HepG2 (cell line): ENCODE measurements at regions not wholly inside any gene's neighbourhood (a gene's known extent, or its start where the extent isn't known, plus 50 kb on each side); places are given as distances from the start of the nearest gene placed in this dataset.

Source experiments
- CCAR2 ChIP-seq: fragments of 200-400 bp; formaldehyde crosslinking; optimal IDR thresholded peaks from 2 replicates; pipeline ENCODE3; 2018; ENCODE audit warnings: low read depth, mild to moderate bottlenecking, low read length, moderate library complexity
- DNMT1 ChIP-seq: sonication (generic); formaldehyde crosslinking; IDR thresholded peaks from 2 replicates; pipeline ENCODE4 v1.5.1; 2020; ENCODE audit warnings: mild to moderate bottlenecking, missing genetic modification reagents
- HNRNPLL ChIP-seq: fragments of 200-400 bp; formaldehyde crosslinking; IDR thresholded peaks from 2 replicates; pipeline ENCODE4 v1.6.1; 2017; ENCODE audit warnings: mild to moderate bottlenecking, low read depth, low read length; ENCODE audit not compliant: poor library complexity, severe bottlenecking
- KDM3A ChIP-seq: IDR thresholded peaks from 2 replicates; pipeline ENCODE4 v1.6.1; 2018; ENCODE audit warnings: low read depth, missing compliant biosample characterization
- MZF1 ChIP-seq: sonication (generic); formaldehyde crosslinking; IDR thresholded peaks from 2 replicates; pipeline ENCODE4 v1.8.1; 2023; ENCODE audit warnings: mild to moderate bottlenecking, missing genetic modification reagents, borderline replicate concordance
- NFE2 ChIP-seq: sonication (generic); formaldehyde crosslinking; IDR thresholded peaks from 2 replicates; pipeline ENCODE4 v1.4.0; 2020; ENCODE audit warnings: missing genetic modification reagents
- ONECUT2 ChIP-seq: sonication (generic); formaldehyde crosslinking; IDR thresholded peaks from 2 replicates; pipeline ENCODE4 v1.4.0; 2020; ENCODE audit warnings: missing genetic modification reagents
- ZNF260 ChIP-seq: sonication (generic); formaldehyde crosslinking; IDR thresholded peaks from 2 replicates; pipeline ENCODE4 v1.4.0; 2020; ENCODE audit warnings: missing genetic modification reagents, low read depth, mild to moderate bottlenecking, borderline replicate concordance
- ZNF567 ChIP-seq: sonication (generic); formaldehyde crosslinking; IDR thresholded peaks from 2 replicates; pipeline ENCODE4 v1.8.1; 2023; ENCODE audit warnings: mild to moderate bottlenecking, missing genetic modification reagents, borderline replicate concordance
- TF ChIP-seq, protein P1 (sequence below): sonication (generic); formaldehyde crosslinking; IDR thresholded peaks from one replicate; pipeline ENCODE4 v1.5.1; 2020; ENCODE audit warnings: mild to moderate bottlenecking, missing genetic modification reagents; ENCODE audit errors: not compliant biosample characterization
- TF ChIP-seq, protein P2 (sequence below): sonication (generic); formaldehyde crosslinking; IDR thresholded peaks from 2 replicates; pipeline ENCODE4 v1.5.0; 2020; ENCODE audit warnings: missing genetic modification reagents
- TF ChIP-seq, protein P3 (sequence below), 2 experiments: fragments of 450-650 bp in 1 of 2; sonication (generic) in 1 of 2; formaldehyde crosslinking; IDR thresholded peaks; 2 replicates each; pipeline versions ENCODE4 v1.5.0 to v1.8.0; 2020 to 2022; ENCODE audit warnings: mild to moderate bottlenecking in 1 of 2, missing genetic modification reagents in 1 of 2
- TF ChIP-seq, protein P4 (sequence below): sonication (generic); formaldehyde crosslinking; IDR thresholded peaks from 2 replicates; pipeline ENCODE4 v1.8.1; 2023; ENCODE audit warnings: missing genetic modification reagents, mild to moderate bottlenecking, borderline replicate concordance

DNA sequence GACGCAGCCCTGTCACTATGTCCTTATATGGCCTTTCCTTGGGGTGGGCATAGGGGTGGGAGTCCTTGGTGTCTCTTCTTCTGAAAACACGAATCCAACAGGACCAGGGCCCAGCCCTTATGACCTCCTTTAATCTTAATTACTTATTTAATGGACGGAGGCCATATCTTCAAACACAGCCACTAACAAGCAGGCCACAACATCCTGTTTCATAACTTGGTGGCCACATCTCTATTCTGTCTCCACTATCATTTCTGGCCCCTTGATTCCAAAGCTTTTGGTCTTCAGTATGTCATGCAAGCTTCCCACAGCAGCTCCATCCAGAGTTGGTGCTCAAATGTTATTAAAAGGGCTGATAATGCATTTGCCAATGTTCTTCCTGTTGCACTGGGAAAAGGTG lies 287.3 kb upstream of the SMIM21 start (continued):
- TF ChIP-seq, protein P1, sequence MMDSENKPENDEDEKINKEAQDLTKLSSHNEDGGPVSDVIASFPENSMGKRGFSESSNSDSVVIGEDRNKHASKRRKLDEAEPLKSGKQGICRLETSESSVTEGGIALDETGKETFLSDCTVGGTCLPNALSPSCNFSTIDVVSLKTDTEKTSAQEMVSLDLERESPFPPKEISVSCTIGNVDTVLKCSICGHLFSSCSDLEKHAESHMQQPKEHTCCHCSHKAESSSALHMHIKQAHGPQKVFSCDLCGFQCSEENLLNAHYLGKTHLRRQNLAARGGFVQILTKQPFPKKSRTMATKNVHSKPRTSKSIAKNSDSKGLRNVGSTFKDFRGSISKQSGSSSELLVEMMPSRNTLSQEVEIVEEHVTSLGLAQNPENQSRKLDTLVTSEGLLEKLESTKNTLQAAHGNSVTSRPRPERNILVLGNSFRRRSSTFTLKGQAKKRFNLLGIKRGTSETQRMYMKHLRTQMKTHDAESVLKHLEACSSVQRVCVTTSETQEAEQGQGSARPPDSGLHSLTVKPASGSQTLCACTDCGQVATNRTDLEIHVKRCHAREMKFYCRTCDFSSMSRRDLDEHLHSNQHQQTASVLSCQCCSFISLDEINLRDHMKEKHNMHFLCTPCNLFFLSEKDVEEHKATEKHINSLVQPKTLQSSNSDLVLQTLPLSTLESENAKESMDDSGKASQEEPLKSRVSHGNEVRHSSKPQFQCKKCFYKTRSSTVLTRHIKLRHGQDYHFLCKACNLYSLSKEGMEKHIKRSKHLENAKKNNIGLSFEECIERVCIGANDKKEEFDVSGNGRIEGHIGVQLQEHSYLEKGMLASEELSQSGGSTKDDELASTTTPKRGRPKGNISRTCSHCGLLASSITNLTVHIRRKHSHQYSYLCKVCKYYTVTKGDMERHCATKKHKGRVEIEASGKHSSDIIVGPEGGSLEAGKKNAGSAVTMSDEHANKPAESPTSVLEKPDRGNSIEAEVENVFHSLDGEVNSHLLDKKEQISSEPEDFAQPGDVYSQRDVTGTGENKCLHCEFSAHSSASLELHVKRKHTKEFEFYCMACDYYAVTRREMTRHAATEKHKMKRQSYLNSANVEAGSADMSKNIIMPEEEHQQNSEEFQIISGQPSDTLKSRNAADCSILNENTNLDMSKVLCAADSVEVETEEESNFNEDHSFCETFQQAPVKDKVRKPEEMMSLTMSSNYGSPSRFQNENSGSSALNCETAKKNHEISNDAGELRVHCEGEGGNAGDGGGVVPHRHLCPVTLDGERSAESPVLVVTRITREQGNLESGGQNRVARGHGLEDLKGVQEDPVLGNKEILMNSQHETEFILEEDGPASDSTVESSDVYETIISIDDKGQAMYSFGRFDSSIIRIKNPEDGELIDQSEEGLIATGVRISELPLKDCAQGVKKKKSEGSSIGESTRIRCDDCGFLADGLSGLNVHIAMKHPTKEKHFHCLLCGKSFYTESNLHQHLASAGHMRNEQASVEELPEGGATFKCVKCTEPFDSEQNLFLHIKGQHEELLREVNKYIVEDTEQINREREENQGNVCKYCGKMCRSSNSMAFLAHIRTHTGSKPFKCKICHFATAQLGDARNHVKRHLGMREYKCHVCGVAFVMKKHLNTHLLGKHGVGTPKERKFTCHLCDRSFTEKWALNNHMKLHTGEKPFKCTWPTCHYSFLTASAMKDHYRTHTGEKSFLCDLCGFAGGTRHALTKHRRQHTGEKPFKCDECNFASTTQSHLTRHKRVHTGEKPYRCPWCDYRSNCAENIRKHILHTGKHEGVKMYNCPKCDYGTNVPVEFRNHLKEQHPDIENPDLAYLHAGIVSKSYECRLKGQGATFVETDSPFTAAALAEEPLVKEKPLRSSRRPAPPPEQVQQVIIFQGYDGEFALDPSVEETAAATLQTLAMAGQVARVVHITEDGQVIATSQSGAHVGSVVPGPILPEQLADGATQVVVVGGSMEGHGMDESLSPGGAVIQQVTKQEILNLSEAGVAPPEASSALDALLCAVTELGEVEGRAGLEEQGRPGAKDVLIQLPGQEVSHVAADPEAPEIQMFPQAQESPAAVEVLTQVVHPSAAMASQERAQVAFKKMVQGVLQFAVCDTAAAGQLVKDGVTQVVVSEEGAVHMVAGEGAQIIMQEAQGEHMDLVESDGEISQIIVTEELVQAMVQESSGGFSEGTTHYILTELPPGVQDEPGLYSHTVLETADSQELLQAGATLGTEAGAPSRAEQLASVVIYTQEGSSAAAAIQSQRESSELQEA (CRISPR knock-in tag), result no peak
- TF ChIP-seq, protein P2, sequence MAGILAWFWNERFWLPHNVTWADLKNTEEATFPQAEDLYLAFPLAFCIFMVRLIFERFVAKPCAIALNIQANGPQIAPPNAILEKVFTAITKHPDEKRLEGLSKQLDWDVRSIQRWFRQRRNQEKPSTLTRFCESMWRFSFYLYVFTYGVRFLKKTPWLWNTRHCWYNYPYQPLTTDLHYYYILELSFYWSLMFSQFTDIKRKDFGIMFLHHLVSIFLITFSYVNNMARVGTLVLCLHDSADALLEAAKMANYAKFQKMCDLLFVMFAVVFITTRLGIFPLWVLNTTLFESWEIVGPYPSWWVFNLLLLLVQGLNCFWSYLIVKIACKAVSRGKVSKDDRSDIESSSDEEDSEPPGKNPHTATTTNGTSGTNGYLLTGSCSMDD, result no peak
- TF ChIP-seq NFE2 (CRISPR knock-in tag) (no peak), HNRNPLL (no peak), KDM3A (CRISPR knock-in tag) (no peak), ONECUT2 (no peak), ZNF260 (CRISPR knock-in tag) (no peak), ZNF567 (CRISPR knock-in tag) (no peak), MZF1 (CRISPR knock-in tag) (no peak), CCAR2 (no peak), DNMT1 (CRISPR knock-in tag) (no peak)
- TF ChIP-seq, protein P3, sequence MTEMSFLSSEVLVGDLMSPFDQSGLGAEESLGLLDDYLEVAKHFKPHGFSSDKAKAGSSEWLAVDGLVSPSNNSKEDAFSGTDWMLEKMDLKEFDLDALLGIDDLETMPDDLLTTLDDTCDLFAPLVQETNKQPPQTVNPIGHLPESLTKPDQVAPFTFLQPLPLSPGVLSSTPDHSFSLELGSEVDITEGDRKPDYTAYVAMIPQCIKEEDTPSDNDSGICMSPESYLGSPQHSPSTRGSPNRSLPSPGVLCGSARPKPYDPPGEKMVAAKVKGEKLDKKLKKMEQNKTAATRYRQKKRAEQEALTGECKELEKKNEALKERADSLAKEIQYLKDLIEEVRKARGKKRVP (CRISPR knock-in tag; IDR thresholded peaks at IDR 0.05), result no peak
- TF ChIP-seq, protein P4, sequence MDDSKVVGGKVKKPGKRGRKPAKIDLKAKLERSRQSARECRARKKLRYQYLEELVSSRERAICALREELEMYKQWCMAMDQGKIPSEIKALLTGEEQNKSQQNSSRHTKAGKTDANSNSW, result no peak
